GM18870 (cell line): ENCODE measurements at regions not wholly inside any gene's neighbourhood (a gene's known extent, or its start where the extent isn't known, plus 50 kb on each side); places are given as distances from the start of the nearest gene placed in this dataset.

Source experiments
- ATAC-seq: cut with Tn5 transposase; IDR thresholded peaks from one replicate; pipeline ENCODE4 v1.9.1; 2021; ENCODE audit warnings: moderate library complexity; ENCODE audit not compliant: unreplicated experiment

DNA sequence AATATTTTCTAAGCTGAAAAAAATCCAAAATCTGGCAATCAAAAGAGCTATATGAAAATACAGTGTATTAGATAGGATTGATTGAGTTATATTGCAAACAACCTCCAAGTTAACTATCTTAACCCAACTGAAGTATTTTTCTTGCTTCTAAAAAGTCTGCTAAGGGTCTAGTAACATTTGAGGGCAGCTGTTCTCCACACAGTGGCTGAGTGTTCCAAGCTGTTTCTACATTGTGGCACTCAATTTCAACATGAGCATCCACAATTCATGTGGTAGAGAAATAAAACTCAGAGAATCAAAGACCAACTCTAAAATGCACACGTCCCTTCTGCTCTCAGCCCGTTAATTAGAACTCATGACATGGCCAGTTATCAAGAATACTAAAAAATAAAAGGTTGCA lies 340.0 kb downstream of the C12orf50 start:
- ATAC-seq: no peak

GRCh38 chr12:87687362-87687761 lies 341.8 kb downstream of the C12orf50 start:
- no peak for ATAC-seq

GRCh38 chr12:87685696-87686095 lies 343.5 kb downstream of the C12orf50 start:
- ATAC-seq: no peak

- no peak for ATAC-seq
Observed at GRCh38 chr12:87679251-87679650, 349.9 kb downstream of the C12orf50 start.

DNA sequence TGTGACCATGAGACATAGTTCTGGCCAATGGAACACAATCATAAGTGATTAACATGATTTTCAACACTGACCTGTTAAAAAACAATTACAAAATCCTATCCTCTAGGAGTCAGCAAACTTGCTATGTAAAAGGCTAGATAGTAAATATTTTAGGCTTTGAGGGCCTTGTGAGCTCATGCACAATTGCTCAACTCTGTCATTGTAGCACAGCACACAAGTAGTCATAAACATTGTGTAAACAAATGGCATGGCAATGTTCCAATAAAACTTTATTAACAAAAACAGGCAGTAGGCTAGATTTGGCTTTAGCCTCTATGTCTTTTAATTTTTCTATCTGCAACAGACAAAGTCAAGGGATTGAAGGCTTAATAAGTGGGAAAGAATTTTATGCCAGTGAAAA lies 350.7 kb downstream of the C12orf50 start:
- no peak for ATAC-seq

- no peak for ATAC-seq
Observed at GRCh38 chr12:87676731-87677130, 352.5 kb downstream of the C12orf50 start.

DNA sequence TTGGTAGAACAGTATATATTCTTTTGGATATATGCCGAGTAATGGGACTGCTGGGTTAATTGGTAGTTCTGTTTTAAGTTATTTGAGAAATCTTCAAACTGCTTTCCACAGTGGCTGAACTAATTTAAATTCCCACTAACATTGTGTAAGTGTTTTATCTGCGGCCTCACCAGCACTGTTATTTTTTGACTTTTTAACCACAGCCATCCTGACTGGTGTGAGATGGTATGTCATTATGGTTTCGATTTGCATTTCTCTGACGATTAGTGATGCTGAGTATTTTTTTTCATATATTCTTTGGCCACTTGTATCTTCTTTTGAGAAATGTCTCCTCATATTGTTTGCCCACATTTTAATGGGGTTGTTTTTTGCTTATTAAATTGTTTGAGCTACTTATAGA lies 357.4 kb downstream of the C12orf50 start:
- no peak for ATAC-seq

DNA sequence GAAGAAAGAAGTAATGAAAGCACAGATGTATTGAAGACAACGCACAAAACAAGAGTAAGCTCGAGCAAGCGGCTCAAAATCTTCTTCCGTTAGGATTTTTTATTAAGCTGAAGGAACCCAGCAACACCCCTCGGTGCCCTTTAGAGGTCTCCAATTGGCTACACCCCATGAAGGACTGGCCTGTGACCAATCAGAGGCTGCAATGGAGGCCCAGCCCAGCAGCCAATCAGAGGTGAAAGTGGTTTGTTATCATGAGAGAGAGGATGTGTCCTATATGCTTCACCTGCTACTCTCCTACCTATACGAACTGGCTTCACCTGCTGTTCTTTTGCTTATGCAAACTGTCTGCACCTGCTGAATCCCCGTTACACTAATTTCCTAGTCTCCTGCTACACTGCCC lies 358.8 kb downstream of the C12orf50 start:
- ATAC-seq: no peak

- ATAC-seq: no peak
Observed at GRCh38 chr12:87667378-87667777, 361.8 kb downstream of the C12orf50 start.

DNA sequence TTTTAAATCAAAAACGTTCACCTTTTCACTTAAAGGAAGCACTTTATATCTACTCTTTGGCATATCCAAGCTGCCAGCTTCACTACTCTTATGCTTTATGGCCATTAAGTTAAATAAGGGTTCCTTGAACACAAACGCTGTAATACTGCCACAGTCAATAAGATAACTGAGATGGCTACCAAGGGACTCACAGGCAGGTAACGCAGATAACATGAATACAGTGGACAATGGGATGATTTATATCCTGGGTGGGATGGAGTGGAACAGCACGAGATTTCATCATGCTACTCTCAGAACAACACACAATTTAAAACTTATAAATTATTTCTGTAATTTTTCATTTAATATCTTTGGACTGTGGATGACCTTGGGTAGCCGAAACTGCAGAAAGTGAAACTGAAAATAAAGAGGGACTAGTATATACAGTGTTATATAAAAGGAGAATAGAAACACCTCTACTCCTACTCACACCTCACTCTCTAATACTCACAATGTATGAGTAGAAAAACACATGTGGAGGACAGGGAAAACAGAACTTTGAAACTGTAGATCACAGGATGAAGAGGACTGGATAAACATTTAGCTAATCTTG lies 367.3 kb downstream of the C12orf50 start:
- ATAC-seq: peak; percentile 86

DNA sequence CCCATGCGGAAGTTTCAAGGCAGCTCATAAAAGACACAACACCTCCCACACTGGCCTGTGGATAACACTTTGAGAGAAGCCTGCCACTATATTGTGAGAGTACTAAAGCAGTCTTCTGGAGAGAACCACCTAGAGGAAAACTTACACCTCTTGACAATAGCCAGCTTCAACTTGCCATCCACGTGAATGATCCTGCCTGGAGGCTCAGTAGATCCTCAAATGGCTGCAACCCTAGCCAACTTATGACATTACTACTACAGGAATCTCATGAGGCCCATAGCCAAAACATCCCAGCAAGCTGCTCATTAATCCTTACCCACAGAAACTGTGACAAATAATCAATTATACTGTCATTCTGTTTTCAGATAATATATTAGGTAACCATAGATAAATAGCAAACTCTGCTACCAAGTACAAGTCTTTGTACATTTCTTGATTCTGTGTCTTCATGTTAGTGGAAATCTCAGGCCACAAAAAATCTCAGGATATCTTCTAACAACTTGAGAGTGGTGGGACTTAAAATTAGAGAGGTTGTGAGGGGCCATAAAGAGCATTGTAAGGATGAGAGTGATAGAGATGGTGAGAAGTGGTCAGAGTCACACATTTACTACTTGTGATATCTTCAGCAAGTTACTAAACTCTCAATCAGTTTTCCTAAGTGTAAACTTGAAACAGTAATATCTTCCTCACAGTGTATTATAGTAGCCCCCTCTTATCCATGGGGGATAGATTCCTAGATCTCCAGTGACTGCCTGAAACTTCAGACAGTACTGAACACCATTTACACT lies 368.0 kb downstream of the C12orf50 start:
- no peak for ATAC-seq

- ATAC-seq: no peak
Observed at GRCh38 chr12:87660291-87660690, 368.9 kb downstream of the C12orf50 start.

GRCh38 chr12:87656311-87656710 lies 372.9 kb downstream of the C12orf50 start:
- no peak for ATAC-seq

DNA sequence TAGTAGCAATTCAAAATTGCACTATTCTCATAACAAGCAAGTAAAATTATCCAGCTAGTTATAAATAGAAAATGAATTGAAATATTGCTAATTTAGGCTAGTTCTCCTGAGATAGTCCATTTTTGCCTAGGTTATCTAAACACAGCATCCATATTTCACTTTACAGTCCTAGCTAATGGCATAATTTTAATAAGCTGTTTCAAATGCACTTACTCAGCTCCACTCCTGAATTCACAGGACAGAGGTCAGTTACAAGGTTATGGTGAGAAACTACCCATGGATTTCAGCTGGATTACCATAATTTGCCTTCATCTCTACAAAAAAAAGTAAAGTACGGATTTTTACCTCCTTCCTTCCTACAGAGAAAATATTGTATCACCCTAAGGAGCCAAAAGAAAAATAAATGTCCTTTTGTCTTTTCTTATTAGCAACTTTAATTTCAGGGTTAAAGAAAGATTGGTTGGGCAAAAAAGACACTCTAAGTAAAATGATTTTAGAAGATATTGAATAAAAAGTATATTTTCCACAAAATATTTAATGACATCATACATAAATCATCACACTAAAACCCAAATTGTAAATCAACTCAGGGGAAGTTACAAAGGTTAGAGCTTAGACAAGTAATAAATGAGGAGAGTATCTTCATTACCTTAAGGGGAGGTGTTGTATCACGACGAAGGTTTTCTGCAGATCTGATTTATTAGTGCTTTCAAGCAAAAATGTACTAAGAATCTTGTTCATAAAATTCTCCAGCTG lies 377.4 kb downstream of the C12orf50 start:
- ATAC-seq: no peak

DNA sequence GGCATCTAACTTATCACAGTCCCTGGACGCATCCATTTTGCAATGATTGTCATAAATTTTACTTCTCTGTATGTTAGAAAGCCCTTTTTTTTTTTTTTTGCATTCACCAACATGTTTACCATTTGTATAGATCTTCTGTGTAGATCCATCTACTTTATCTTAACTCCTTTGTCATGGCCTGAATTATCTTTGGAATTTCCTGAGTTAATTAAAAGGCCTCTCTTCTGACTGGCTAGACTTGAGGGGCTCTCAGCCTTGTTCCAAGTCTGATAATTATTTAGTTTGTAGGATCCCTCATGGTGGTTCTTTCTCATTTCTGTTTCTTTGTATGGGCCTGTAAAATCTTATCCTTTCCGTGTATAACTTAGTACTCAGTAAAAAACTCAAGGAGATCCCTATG lies 387.0 kb downstream of the C12orf50 start:
- ATAC-seq: no peak

DNA sequence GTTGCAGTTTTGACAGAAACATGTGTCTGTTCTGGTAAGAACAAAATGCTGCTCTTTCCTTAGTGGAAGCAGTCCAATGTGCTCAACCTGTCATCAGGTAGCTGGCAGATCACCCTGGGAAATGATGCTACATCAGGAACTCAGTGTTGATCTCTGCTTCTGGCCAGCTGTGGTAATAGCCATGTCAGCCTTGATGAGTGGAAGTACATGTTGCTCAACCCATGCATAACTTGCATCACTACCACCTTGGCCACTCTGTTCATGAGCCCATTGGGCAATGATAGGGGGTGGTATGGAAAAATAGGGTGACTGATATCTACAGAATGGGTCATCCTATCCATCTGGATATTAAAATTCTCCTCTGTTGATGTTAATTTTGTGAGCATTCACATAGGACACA lies 411.0 kb downstream of the C12orf50 start:
- ATAC-seq: no peak

- ATAC-seq: no peak
Observed at GRCh38 chr12:87612996-87613395, 416.2 kb downstream of the C12orf50 start.

- ATAC-seq: no peak
Observed at GRCh38 chr12:87608321-87608720, 420.9 kb downstream of the C12orf50 start.

DNA sequence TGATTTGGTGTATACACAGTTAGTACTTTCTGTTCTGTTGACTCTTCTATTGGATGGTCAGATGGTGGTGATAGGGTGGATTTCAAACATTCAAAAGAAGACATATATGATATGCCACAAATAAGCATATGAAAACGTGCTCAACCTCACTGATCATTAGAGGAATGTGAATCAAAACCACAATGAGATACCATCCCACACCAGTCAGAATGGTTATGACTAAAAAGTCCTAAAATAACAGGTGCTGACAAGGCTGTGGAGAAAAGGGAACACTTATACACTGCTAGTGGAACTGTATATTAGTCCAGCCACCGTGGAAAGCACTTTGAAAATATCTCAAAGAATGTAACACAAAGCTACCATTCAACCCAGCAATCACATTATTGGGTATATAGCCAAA lies 425.5 kb downstream of the C12orf50 start:
- no peak for ATAC-seq

DNA sequence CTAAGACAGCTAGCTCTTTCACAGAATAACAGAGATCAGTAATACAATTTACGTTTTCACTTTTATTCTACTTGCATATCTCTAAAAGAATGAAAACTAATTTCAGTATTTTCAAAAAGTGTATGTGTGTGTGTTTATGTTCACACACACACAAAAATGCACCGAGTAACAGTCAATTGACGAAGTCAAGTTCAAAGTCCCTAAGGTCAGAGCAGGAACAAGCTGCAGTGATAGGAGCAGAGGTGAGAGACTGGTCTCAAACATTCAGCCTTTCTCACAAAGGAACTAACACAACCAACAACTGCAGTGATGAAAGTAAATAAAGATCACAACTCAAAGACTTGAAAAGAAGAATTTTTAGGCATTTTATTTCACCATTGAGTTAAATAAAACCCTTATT lies 429.7 kb downstream of the C12orf50 start:
- ATAC-seq: no peak

- no peak for ATAC-seq
Observed at GRCh38 chr12:87597114-87597513, 432.1 kb downstream of the C12orf50 start.

DNA sequence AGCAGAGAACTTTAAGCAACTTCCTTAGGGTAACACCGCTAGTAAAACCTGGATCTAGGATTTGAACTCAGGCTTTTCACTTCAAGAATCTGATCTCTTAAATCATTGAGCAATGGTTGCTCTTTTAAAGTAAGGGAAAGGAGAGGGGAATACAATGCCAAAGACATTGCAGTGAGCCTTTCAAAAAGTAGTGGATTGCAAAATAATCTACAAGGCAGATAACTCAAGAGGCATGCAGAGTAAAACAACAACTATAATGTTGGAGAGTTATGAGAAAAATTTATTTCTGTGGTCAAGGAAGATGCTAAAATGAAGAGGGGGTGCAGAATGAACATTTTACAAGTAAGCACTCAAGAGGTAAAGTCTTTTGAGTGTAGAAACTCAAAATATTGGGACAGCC lies 432.6 kb downstream of the C12orf50 start:
- no peak for ATAC-seq
